HCT116 (cell line): ENCODE measurements at regions not wholly inside any gene's neighbourhood (a gene's known extent, or its start where the extent isn't known, plus 50 kb on each side); places are given as distances from the start of the nearest gene placed in this dataset.

Experiments used
- ATAC-seq: fragments of 200-7000 bp; cut with Tn5 transposase; 2 replicates; pipeline ENCODE4 v1.9.1; 2020; ENCODE audit warnings: mild to moderate bottlenecking, moderate library complexity
- BruUV-seq: library from RNA; stranded (reverse); fragments of 400-500 nt; replicated peaks from 2 replicates; lab custom pipeline; 2021; lab: Mats Ljungman, UMichigan
- CTCF ChIA-PET: fragments of 300-600 bp; sonication (Branson Sonifier 250); formaldehyde crosslinking; loops from one replicate; lab custom pipeline; 2021; ENCODE audit warnings: antibody characterized with exemption; lab: Charles Lee
- POLR2A ChIA-PET: fragments of 300-600, 350-600 bp; sonication (Branson Sonifier 250); formaldehyde crosslinking; loops from one replicate; lab custom pipeline; 2021; ENCODE audit warnings: antibody characterized with exemption; lab: Charles Lee
- RAD21 ChIA-PET, 2 experiments: fragments of 300-600 bp; sonication (Branson Sonifier 250); formaldehyde crosslinking; loops; one replicate each; lab custom pipeline; 2023; ENCODE audit warnings: low total read pairs in 2 of 2; ENCODE audit not compliant: uncharacterized antibody in 2 of 2, unreplicated experiment in 2 of 2, low non-redundant PET in 1 of 2; lab: Charles Lee
- DNase-seq: peaks from one replicate; pipeline ENCODE4 v3.0.0-alpha.2; 2010; ENCODE audit warnings: low read depth, low spot score
- H2AFZ ChIP-seq: fragments of 200-600 bp; shearing (Covaris generic), sonication (generic); 2 replicates; pipeline ENCODE4 v1.6.1; 2017; ENCODE audit warnings: low read depth, mixed run types, mixed read lengths, antibody characterized with exemption, low read length; ENCODE audit not compliant: poor library complexity, severe bottlenecking
- H3K27ac ChIP-seq: 2 replicates; pipeline ENCODE4 v1.5.1; 2012; ENCODE audit warnings: low read depth, low read length
- H3K27me3 ChIP-seq: fragments of 200-600 bp; sonication (generic); 2 replicates; pipeline ENCODE4 v1.6.1; 2016; ENCODE audit warnings: mixed run types, low read length, mixed read lengths; ENCODE audit not compliant: insufficient read depth
- H3K36me3 ChIP-seq, 2 experiments: fragments of 200-500 bp in 1 of 2; fragments of 200-600 bp in 1 of 2; sonication (Bioruptor generic) in 1 of 2; sonication (generic) in 1 of 2; 2 replicates each; pipeline versions ENCODE4 v1.5.1 to v1.6.1; 2014 to 2016; ENCODE audit warnings: low read length in 2 of 2, inconsistent platforms in 1 of 2, mixed read lengths in 1 of 2, mixed run types in 1 of 2; ENCODE audit not compliant: insufficient read depth in 2 of 2, control insufficient read depth in 1 of 2
- H3K4me1 ChIP-seq, 2 experiments: fragments of 200-600 bp in 1 of 2; sonication (generic) in 1 of 2; 2 replicates each; pipeline versions ENCODE4 v1.5.1 to v1.6.1; 2012 to 2017; ENCODE audit warnings: low read length in 2 of 2, inconsistent platforms in 1 of 2, mild to moderate bottlenecking in 1 of 2, mixed read lengths in 1 of 2, mixed run types in 1 of 2, moderate library complexity in 1 of 2; ENCODE audit not compliant: insufficient read depth in 2 of 2, control insufficient read depth in 1 of 2
- H3K4me2 ChIP-seq: fragments of 200-600 bp; sonication (generic); 2 replicates; pipeline ENCODE4 v1.6.1; 2017; ENCODE audit warnings: mixed run types, low read length, mixed read lengths
- H3K4me3 ChIP-seq, 2 experiments: fragments of 200-600 bp in 1 of 2; sonication (generic) in 1 of 2; replicated peaks in 1 of 2; 2 replicates each; pipeline ENCODE4 v1.5.1; 2011 to 2016; ENCODE audit warnings: low read length in 2 of 2, control low read depth in 1 of 2, low read depth in 1 of 2, mild to moderate bottlenecking in 1 of 2, mixed read lengths in 1 of 2, mixed run types in 1 of 2
- H3K79me2 ChIP-seq: fragments of 200-600 bp; sonication (generic); 2 replicates; pipeline ENCODE4 v1.6.1; 2017; ENCODE audit warnings: mild to moderate bottlenecking, mixed run types, low read length, moderate library complexity, mixed read lengths; ENCODE audit not compliant: insufficient read depth
- H3K9ac ChIP-seq: fragments of 200-600 bp; sonication (generic); 2 replicates; pipeline ENCODE4 v1.6.1; 2016; ENCODE audit warnings: low read length, mixed read lengths
- H3K9me2 ChIP-seq: fragments of 200-600 bp; sonication (generic), shearing (Covaris generic); 2 replicates; pipeline ENCODE4 v1.6.1; 2017; ENCODE audit warnings: mixed run types, mild to moderate bottlenecking, moderate library complexity; ENCODE audit not compliant: insufficient read depth
- H3K9me3 ChIP-seq, 2 experiments: fragments of 200-500 bp in 1 of 2; fragments of 200-600 bp in 1 of 2; sonication (Bioruptor generic) in 1 of 2; sonication (generic) in 1 of 2; 2 replicates each; pipeline ENCODE4 v1.6.1; 2014 to 2017; ENCODE audit warnings: low read length in 2 of 2, mixed read lengths in 2 of 2, inconsistent platforms in 1 of 2, low read depth in 1 of 2, mild to moderate bottlenecking in 1 of 2, mixed run types in 1 of 2, moderate library complexity in 1 of 2; ENCODE audit not compliant: control insufficient read depth in 1 of 2, insufficient read depth in 1 of 2
- H4K20me1 ChIP-seq: fragments of 200-600 bp; sonication (generic), shearing (Covaris generic); 2 replicates; pipeline ENCODE4 v1.6.1; 2017; ENCODE audit warnings: mixed run types, mild to moderate bottlenecking, moderate library complexity; ENCODE audit not compliant: insufficient read depth
- CBX3 ChIP-seq: IDR thresholded peaks from 2 replicates; pipeline ENCODE4 v1.6.1; 2012; ENCODE audit warnings: low read depth
- CEBPB ChIP-seq: IDR thresholded peaks from 2 replicates; pipeline ENCODE4 v1.6.1; 2012; ENCODE audit warnings: low read depth
- EGR1 ChIP-seq: IDR thresholded peaks from 2 replicates; pipeline ENCODE4 v1.6.1; 2012; ENCODE audit warnings: low read depth
- JUND ChIP-seq: IDR thresholded peaks from 2 replicates; pipeline ENCODE4 v1.6.1; 2012
- POLR2A ChIP-seq: IDR thresholded peaks from 2 replicates; pipeline ENCODE4 v1.7.0; 2011; ENCODE audit warnings: borderline replicate concordance; ENCODE audit not compliant: insufficient read depth, insufficient read length; ENCODE audit errors: extremely low read depth
- POLR2AphosphoS5 ChIP-seq: IDR thresholded peaks from 2 replicates; pipeline ENCODE4 v1.6.1; 2011; ENCODE audit warnings: mild to moderate bottlenecking, low read depth, low read length, moderate library complexity
- RAD21 ChIP-seq: IDR thresholded peaks from 2 replicates; pipeline ENCODE4 v1.6.1; 2012; ENCODE audit warnings: low read depth, mild to moderate bottlenecking
- SIN3A ChIP-seq: IDR thresholded peaks from 2 replicates; pipeline ENCODE4 v1.6.1; 2012; ENCODE audit warnings: low read depth
- SP1 ChIP-seq: IDR thresholded peaks from 2 replicates; pipeline ENCODE4 v1.6.1; 2012; ENCODE audit warnings: low read depth
- TCF7L2 ChIP-seq: IDR thresholded peaks from 2 replicates; pipeline ENCODE4 v1.7.0; 2011; ENCODE audit warnings: borderline replicate concordance, inconsistent platforms; ENCODE audit not compliant: insufficient read depth, insufficient read length; ENCODE audit errors: extremely low read depth
- YY1 ChIP-seq: IDR thresholded peaks from 2 replicates; pipeline ENCODE4 v1.6.1; 2011; ENCODE audit warnings: low read length, low read depth, moderate library complexity, mild to moderate bottlenecking; ENCODE audit not compliant: insufficient replicate concordance; ENCODE audit errors: extremely low read depth
- ZFX ChIP-seq: fragments of 450-650 bp; IDR thresholded peaks from 2 replicates; pipeline ENCODE4 v1.6.1; 2017
- ZNF274 ChIP-seq: fragments of 200-500 bp; sonication (Bioruptor generic); IDR thresholded peaks from 2 replicates; pipeline ENCODE4 v1.6.1; 2014; ENCODE audit warnings: mild to moderate bottlenecking, low read depth, low read length, inconsistent platforms
- intact Hi-C: fragments of 100-400 bp; cut with micrococcal nuclease; formaldehyde crosslinking; loops from 2 replicates; pipeline ENCODE4 v1.10.0; 2022
- TF ChIP-seq, protein P1 (sequence below): IDR thresholded peaks from 2 replicates; pipeline ENCODE4 v1.6.1; 2012
- TF ChIP-seq, protein P2 (sequence below): IDR thresholded peaks from 2 replicates; pipeline ENCODE4 v1.6.1; 2011; ENCODE audit warnings: mild to moderate bottlenecking, low read length, moderate library complexity; ENCODE audit not compliant: insufficient replicate concordance; ENCODE audit errors: extremely low read depth
- TF ChIP-seq, protein P3 (sequence below): IDR thresholded peaks from 2 replicates; pipeline ENCODE4 v1.6.1; 2012; ENCODE audit warnings: low read depth
- TF ChIP-seq, protein P4 (sequence below): IDR thresholded peaks from 2 replicates; pipeline ENCODE4 v1.6.1; 2012

DNA sequence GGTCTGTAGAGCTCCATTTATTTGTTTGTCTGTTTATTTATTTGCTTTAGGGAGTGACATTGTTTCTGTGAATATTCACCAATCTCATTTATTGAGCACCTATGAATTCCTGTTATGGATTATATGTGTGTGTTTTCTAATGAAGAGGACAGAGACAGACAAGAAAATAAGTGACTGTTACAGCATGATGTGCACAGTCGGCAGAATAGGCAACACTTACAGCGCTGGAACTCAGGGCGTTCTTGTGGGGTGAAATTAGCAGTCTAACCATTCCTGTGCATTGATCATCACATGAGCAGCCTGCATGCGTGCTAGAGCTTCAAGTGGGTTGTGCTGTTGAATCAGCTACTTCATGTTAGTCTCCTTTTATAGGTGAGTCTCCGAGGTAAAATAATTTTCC lies 960.7 kb downstream of the SLC4A3 start:
- no peak overlapping the region for H3K4me2 ChIP-seq
- CTCF ChIA-PET: no interaction called here
- no peak for DNase-seq
- H4K20me1 ChIP-seq: no peaks in the 10 kb centered on the region
- H3K79me2 ChIP-seq: no peaks in the 10 kb centered on the region
- no peak for TF ChIP-seq POLR2A
- TF ChIP-seq, protein P1, sequence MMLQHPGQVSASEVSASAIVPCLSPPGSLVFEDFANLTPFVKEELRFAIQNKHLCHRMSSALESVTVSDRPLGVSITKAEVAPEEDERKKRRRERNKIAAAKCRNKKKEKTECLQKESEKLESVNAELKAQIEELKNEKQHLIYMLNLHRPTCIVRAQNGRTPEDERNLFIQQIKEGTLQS: no peak
- TF ChIP-seq CBX3: no peak
- TF ChIP-seq, protein P2, sequence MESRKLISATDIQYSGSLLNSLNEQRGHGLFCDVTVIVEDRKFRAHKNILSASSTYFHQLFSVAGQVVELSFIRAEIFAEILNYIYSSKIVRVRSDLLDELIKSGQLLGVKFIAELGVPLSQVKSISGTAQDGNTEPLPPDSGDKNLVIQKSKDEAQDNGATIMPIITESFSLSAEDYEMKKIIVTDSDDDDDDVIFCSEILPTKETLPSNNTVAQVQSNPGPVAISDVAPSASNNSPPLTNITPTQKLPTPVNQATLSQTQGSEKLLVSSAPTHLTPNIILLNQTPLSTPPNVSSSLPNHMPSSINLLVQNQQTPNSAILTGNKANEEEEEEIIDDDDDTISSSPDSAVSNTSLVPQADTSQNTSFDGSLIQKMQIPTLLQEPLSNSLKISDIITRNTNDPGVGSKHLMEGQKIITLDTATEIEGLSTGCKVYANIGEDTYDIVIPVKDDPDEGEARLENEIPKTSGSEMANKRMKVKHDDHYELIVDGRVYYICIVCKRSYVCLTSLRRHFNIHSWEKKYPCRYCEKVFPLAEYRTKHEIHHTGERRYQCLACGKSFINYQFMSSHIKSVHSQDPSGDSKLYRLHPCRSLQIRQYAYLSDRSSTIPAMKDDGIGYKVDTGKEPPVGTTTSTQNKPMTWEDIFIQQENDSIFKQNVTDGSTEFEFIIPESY: no peak
- TF ChIP-seq CEBPB: no peak
- no peak for TF ChIP-seq ZFX
- TF ChIP-seq YY1: no peak
- RAD21 ChIA-PET: no interaction called here
- H3K9me3 ChIP-seq: no peaks in the 10 kb centered on the region
- no peak for ATAC-seq
- BruUV-seq: no TSS peak
- no peaks in the 10 kb centered on the region for H3K36me3 ChIP-seq
- no peaks in the 10 kb centered on the region for H3K9me2 ChIP-seq
- no peak overlapping the region for H2AFZ ChIP-seq
- H3K9ac ChIP-seq: no peak overlapping the region
- intact Hi-C loops: no loop called here
- no peak overlapping the region for H3K27ac ChIP-seq
- POLR2A ChIA-PET: no interaction called here
- no peak overlapping the region for H3K4me3 ChIP-seq
- H3K27me3 ChIP-seq: no peaks in the 10 kb centered on the region
- H3K4me1 ChIP-seq: no peaks in the 10 kb centered on the region

DNA sequence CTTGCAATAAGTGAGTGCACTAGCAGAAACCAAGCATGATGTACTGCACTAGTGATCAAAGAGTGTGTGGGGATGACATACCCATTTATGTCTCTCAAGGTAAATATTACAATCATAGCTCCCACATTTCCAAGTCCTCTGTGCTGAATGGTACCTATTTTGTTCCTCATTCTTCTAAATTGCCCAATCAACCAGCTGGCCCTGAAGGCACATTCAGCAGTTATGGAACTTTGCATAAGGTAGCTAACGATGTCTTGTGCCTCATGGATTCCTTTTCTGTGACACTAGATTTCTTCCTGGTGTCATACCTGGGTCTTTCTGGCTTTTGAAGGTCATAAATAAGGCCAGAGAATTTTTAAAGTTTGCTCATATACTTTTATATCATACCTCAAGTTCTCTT lies 963.0 kb downstream of the SLC4A3 start:
- H3K79me2 ChIP-seq: no peaks in the 10 kb centered on the region
- CTCF ChIA-PET: no interaction called here
- RAD21 ChIA-PET: no interaction called here
- H4K20me1 ChIP-seq: no peaks in the 10 kb centered on the region
- H3K9ac ChIP-seq: no peak overlapping the region
- no peaks in the 10 kb centered on the region for H3K27me3 ChIP-seq
- BruUV-seq: no TSS peak
- POLR2A ChIA-PET: no interaction called here
- intact Hi-C loops: no loop called here
- TF ChIP-seq RAD21: no peak
- TF ChIP-seq POLR2AphosphoS5: no peak
- no peak for TF ChIP-seq SP1
- no peak for TF ChIP-seq POLR2A
- TF ChIP-seq YY1: no peak
- TF ChIP-seq, protein P3, sequence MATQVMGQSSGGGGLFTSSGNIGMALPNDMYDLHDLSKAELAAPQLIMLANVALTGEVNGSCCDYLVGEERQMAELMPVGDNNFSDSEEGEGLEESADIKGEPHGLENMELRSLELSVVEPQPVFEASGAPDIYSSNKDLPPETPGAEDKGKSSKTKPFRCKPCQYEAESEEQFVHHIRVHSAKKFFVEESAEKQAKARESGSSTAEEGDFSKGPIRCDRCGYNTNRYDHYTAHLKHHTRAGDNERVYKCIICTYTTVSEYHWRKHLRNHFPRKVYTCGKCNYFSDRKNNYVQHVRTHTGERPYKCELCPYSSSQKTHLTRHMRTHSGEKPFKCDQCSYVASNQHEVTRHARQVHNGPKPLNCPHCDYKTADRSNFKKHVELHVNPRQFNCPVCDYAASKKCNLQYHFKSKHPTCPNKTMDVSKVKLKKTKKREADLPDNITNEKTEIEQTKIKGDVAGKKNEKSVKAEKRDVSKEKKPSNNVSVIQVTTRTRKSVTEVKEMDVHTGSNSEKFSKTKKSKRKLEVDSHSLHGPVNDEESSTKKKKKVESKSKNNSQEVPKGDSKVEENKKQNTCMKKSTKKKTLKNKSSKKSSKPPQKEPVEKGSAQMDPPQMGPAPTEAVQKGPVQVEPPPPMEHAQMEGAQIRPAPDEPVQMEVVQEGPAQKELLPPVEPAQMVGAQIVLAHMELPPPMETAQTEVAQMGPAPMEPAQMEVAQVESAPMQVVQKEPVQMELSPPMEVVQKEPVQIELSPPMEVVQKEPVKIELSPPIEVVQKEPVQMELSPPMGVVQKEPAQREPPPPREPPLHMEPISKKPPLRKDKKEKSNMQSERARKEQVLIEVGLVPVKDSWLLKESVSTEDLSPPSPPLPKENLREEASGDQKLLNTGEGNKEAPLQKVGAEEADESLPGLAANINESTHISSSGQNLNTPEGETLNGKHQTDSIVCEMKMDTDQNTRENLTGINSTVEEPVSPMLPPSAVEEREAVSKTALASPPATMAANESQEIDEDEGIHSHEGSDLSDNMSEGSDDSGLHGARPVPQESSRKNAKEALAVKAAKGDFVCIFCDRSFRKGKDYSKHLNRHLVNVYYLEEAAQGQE: no peak
- TF ChIP-seq TCF7L2: no peak
- no peak for TF ChIP-seq ZFX
- no peak for TF ChIP-seq ZNF274
- no peak for TF ChIP-seq SIN3A
- TF ChIP-seq, protein P4, sequence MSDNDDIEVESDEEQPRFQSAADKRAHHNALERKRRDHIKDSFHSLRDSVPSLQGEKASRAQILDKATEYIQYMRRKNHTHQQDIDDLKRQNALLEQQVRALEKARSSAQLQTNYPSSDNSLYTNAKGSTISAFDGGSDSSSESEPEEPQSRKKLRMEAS: no peak
- no peak for TF ChIP-seq JUND
- TF ChIP-seq EGR1: no peak
- H3K9me3 ChIP-seq: no peaks in the 10 kb centered on the region
- H3K27ac ChIP-seq: no peak overlapping the region
- H3K9me2 ChIP-seq: no peaks in the 10 kb centered on the region
- no peak overlapping the region for H3K4me2 ChIP-seq
- H3K36me3 ChIP-seq: no peaks in the 10 kb centered on the region
- H3K4me3 ChIP-seq: no peak overlapping the region
- H3K4me1 ChIP-seq: no peaks in the 10 kb centered on the region
- DNase-seq (no peak), ATAC-seq (no peak)
- H2AFZ ChIP-seq: no peak overlapping the region
